Sigmoid colon (tissue), 4 donors: ENCODE measurements at regions not wholly inside any gene's neighbourhood (a gene's known extent, or its start where the extent isn't known, plus 50 kb on each side); places are given as distances from the start of the nearest gene placed in this dataset.

Experiments
- EP300 ChIP-seq, 4 donors: sonication (generic); formaldehyde crosslinking; IDR thresholded peaks; one replicate each; pipeline ENCODE4 v1.6.1; 2017; ENCODE audit warnings: antibody characterized with exemption in 4 of 4
- TF ChIP-seq, protein P1 (sequence below), 4 experiments: fragments of 450-650 bp in 3 of 4; fragments of 200-600 bp in 1 of 4; IDR thresholded peaks; one replicate each; pipeline ENCODE4 v1.5.1; 2016 to 2019; ENCODE audit warnings: antibody characterized with exemption in 4 of 4, mild to moderate bottlenecking in 3 of 4, moderate library complexity in 2 of 4

DNA sequence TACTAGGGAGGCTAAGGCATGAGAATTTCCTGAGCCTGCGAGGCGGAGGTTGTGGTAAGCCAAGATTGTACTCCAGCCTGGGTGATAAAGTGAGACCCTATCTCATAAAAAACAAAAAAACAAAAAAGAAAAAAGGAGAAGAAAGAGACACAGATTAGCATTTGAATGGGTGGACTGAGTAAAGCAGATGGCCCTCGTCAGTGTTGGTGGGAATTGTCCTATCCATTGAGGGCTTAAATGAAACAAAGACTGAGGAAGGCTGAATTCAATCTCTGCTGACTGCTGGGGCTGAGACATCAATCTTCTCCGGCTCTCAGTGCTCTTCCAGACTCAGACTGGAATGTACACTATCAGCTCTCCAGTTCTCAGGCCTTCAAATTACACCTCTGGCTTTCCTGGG, 136.8 kb downstream of the SLC7A11 start:
- TF ChIP-seq EP300 (IDR thresholded peaks at IDR 0.05), result no peak
- TF ChIP-seq, protein P1, sequence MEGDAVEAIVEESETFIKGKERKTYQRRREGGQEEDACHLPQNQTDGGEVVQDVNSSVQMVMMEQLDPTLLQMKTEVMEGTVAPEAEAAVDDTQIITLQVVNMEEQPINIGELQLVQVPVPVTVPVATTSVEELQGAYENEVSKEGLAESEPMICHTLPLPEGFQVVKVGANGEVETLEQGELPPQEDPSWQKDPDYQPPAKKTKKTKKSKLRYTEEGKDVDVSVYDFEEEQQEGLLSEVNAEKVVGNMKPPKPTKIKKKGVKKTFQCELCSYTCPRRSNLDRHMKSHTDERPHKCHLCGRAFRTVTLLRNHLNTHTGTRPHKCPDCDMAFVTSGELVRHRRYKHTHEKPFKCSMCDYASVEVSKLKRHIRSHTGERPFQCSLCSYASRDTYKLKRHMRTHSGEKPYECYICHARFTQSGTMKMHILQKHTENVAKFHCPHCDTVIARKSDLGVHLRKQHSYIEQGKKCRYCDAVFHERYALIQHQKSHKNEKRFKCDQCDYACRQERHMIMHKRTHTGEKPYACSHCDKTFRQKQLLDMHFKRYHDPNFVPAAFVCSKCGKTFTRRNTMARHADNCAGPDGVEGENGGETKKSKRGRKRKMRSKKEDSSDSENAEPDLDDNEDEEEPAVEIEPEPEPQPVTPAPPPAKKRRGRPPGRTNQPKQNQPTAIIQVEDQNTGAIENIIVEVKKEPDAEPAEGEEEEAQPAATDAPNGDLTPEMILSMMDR (IDR thresholded peaks at IDR 0.05), result no peak
